ENCODE measurements at regions not wholly inside any gene's neighbourhood (a gene's known extent, or its start where the extent isn't known, plus 50 kb on each side); places are given as distances from the start of the nearest gene placed in this dataset.

GRCh38 chr2:134181219-134181618 is 72.7 kb upstream of the MGAT5 start:
- TF ChIP-seq CTCF (IDR thresholded peaks at IDR 0.05) (peak in 1 of 6 experiments; percentile 17), POLR2A (IDR thresholded peaks at IDR 0.05) (no peak)
